ENCODE measurements at regions not wholly inside any gene's neighbourhood (a gene's known extent, or its start where the extent isn't known, plus 50 kb on each side); places are given as distances from the start of the nearest gene placed in this dataset.
A peak's percentile ranks its signal among the peaks of the same experiment; 100 is the strongest.

- Histone ChIP-seq H3K4me1 (replicated peaks in 1 of 2) (peaks cover 3 to 19% of the 10 kb centered on the region in 2 donors), H3K4me3 (no peak overlapping the region), H3K27ac (no peak overlapping the region)
- ATAC-seq (replicated peaks in 6 of 8): no peak
- WGBS, 10 experiments: 44 to 100% (median 78%) methylated on average over 1 to 9 of the region's 21 CpGs; no CpG with 5 or more reads in 3 of the 10 experiments
- in situ Hi-C loops (cut with MboI; ENCODE audit: low pct_unique_long_range_greater_than_20kb in 2 of 9, low sequenced_read_pairs in 9 of 9, unreplicated experiment in 9 of 9): no loop called here
Measured at GRCh38 chr6:21423106-21423854, 170.3 kb upstream of the SOX4 start.

- Histone ChIP-seq H3K4me1 (replicated peaks in 1 of 2) (no peaks in the 10 kb centered on the region), H3K4me3 (no peak overlapping the region), H3K27ac (no peak overlapping the region)
- ATAC-seq (replicated peaks in 6 of 8): peak in 1 of 8 experiments; percentile 27
- in situ Hi-C loops (cut with MboI; ENCODE audit: low pct_unique_long_range_greater_than_20kb in 2 of 9, low sequenced_read_pairs in 9 of 9, unreplicated experiment in 9 of 9): no loop called here
- WGBS, 10 experiments: 22 to 98% (median 83%) methylated on average over 3 to 8 of the region's 8 CpGs; no CpG with 5 or more reads in 1 of the 10 experiments
Measured at GRCh38 chr6:21426841-21427490, 166.6 kb upstream of the SOX4 start.

- 44 to 100% (median 88%) methylated on average over 1 to 2 of the region's 2 CpGs for WGBS, 10 experiments
- no peak overlapping the region for H3K4me3 ChIP-seq
- H3K4me1 ChIP-seq (replicated peaks in 1 of 2): no peaks in the 10 kb centered on the region
- in situ Hi-C loops (cut with MboI; ENCODE audit: low pct_unique_long_range_greater_than_20kb in 2 of 9, low sequenced_read_pairs in 9 of 9, unreplicated experiment in 9 of 9): no loop called here
- ATAC-seq (replicated peaks in 6 of 8): no peak
- no peak overlapping the region for H3K27ac ChIP-seq
Measured at GRCh38 chr6:21429291-21429690, 164.3 kb upstream of the SOX4 start.

GRCh38 chr6:21431526-21431925 is 162.0 kb upstream of the SOX4 start:
- no peak overlapping the region for H3K4me3 ChIP-seq
- no peak for ATAC-seq (replicated peaks in 6 of 8)
- in situ Hi-C loops (cut with MboI; ENCODE audit: low pct_unique_long_range_greater_than_20kb in 2 of 9, low sequenced_read_pairs in 9 of 9, unreplicated experiment in 9 of 9): no loop called here
- H3K4me1 ChIP-seq (replicated peaks in 1 of 2): no peaks in the 10 kb centered on the region
- WGBS, 10 experiments: 8 to 100% (median 94%) methylated on average over 1 to 4 of the region's 4 CpGs; no CpG with 5 or more reads in 2 of the 10 experiments
- no peak overlapping the region for H3K27ac ChIP-seq

- no peak overlapping the region for H3K27ac ChIP-seq
- H3K4me3 ChIP-seq: no peak overlapping the region
- in situ Hi-C loops (cut with MboI; ENCODE audit: low pct_unique_long_range_greater_than_20kb in 2 of 9, low sequenced_read_pairs in 9 of 9, unreplicated experiment in 9 of 9): no loop called here
- H3K4me1 ChIP-seq (replicated peaks in 1 of 2): no peaks in the 10 kb centered on the region
- 43 to 89% (median 86%) methylated on average over 1 of the region's 1 CpG; no CpG with 5 or more reads in 7 of the 10 experiments for WGBS, 10 experiments
- no peak for ATAC-seq (replicated peaks in 6 of 8)
Measured at GRCh38 chr6:21436625-21437024, 156.9 kb upstream of the SOX4 start.

GRCh38 chr6:21437581-21437980 is 156.0 kb upstream of the SOX4 start:
- no peak overlapping the region for H3K27ac ChIP-seq
- peak in 1 of 8 experiments; percentile 30 for ATAC-seq (replicated peaks in 6 of 8)
- WGBS, 10 experiments: 20 to 100% (median 95%) methylated on average over 1 to 2 of the region's 2 CpGs; no CpG with 5 or more reads in 1 of the 10 experiments
- in situ Hi-C loops (cut with MboI; ENCODE audit: low pct_unique_long_range_greater_than_20kb in 2 of 9, low sequenced_read_pairs in 9 of 9, unreplicated experiment in 9 of 9): no loop called here
- H3K4me1 ChIP-seq (replicated peaks in 1 of 2): no peaks in the 10 kb centered on the region
- H3K4me3 ChIP-seq: no peak overlapping the region

- peak in 1 of 8 experiments; percentile 62 for ATAC-seq (replicated peaks in 6 of 8)
- in situ Hi-C loops (cut with MboI; ENCODE audit: low pct_unique_long_range_greater_than_20kb in 2 of 9, low sequenced_read_pairs in 9 of 9, unreplicated experiment in 9 of 9): no loop called here
- WGBS, 10 experiments: 73 to 100% (median 88%) methylated on average over 1 to 8 of the region's 10 CpGs
- no peak overlapping the region for H3K27ac ChIP-seq
- no peak overlapping the region for H3K4me3 ChIP-seq
- H3K4me1 ChIP-seq (replicated peaks in 1 of 2): no peaks in the 10 kb centered on the region
Measured at GRCh38 chr6:21438237-21438985, 155.1 kb upstream of the SOX4 start.

GRCh38 chr6:21438986-21439352 is 154.6 kb upstream of the SOX4 start:
- H3K4me3 ChIP-seq: no peak overlapping the region
- 0 to 90% (median 46%) methylated on average over 1 to 2 of the region's 2 CpGs; no CpG with 5 or more reads in 2 of the 10 experiments for whole genome bisulfite sequencing, 10 experiments
- in situ Hi-C loops (cut with MboI; ENCODE audit: low pct_unique_long_range_greater_than_20kb in 2 of 9, low sequenced_read_pairs in 9 of 9, unreplicated experiment in 9 of 9): no loop called here
- no peak overlapping the region for H3K27ac ChIP-seq
- ATAC-seq (replicated peaks in 6 of 8): peak in 2 of 8 experiments; percentile 51 to 82
- no peaks in the 10 kb centered on the region for H3K4me1 ChIP-seq (replicated peaks in 1 of 2)

GRCh38 chr6:21441386-21441785 is 152.2 kb upstream of the SOX4 start:
- 33 to 100% (median 90%) methylated on average over 1 to 6 of the region's 6 CpGs for WGBS, 10 experiments
- no peak overlapping the region for H3K27ac ChIP-seq
- no peaks in the 10 kb centered on the region for H3K4me1 ChIP-seq (replicated peaks in 1 of 2)
- in situ Hi-C loops (cut with MboI; ENCODE audit: low pct_unique_long_range_greater_than_20kb in 2 of 9, low sequenced_read_pairs in 9 of 9, unreplicated experiment in 9 of 9): no loop called here
- peak in 1 of 8 experiments; percentile 19 for ATAC-seq (replicated peaks in 6 of 8)
- H3K4me3 ChIP-seq: no peak overlapping the region

GRCh38 chr6:21442874-21443273 is 150.7 kb upstream of the SOX4 start:
- H3K4me3 ChIP-seq: no peak overlapping the region
- no peak overlapping the region for H3K27ac ChIP-seq
- no peaks in the 10 kb centered on the region for H3K4me1 ChIP-seq (replicated peaks in 1 of 2)
- WGBS, 10 experiments: 58 to 100% (median 82%) methylated on average over 1 of the region's 1 CpG; no CpG with 5 or more reads in 3 of the 10 experiments
- ATAC-seq (replicated peaks in 6 of 8): no peak
- in situ Hi-C loops (cut with MboI; ENCODE audit: low pct_unique_long_range_greater_than_20kb in 2 of 9, low sequenced_read_pairs in 9 of 9, unreplicated experiment in 9 of 9): no loop called here

GRCh38 chr6:21444711-21445260 is 148.8 kb upstream of the SOX4 start:
- Histone ChIP-seq H3K27ac (no peak overlapping the region), H3K4me3 (no peak overlapping the region), H3K4me1 (replicated peaks in 1 of 2) (peaks cover 0 to 3% of the 10 kb centered on the region in 2 donors)
- in situ Hi-C loops (cut with MboI; ENCODE audit: low pct_unique_long_range_greater_than_20kb in 2 of 9, low sequenced_read_pairs in 9 of 9, unreplicated experiment in 9 of 9): no loop called here
- ATAC-seq (replicated peaks in 6 of 8): peak in 1 of 8 experiments; percentile 22
- 17 to 98% (median 91%) methylated on average over 1 to 9 of the region's 10 CpGs; no CpG with 5 or more reads in 1 of the 10 experiments for WGBS, 10 experiments

- H3K27ac ChIP-seq: no peak overlapping the region
- 0 to 100% (median 83%) methylated on average over 1 to 2 of the region's 5 CpGs; no CpG with 5 or more reads in 3 of the 10 experiments for WGBS, 10 experiments
- ATAC-seq (replicated peaks in 6 of 8): no peak
- H3K4me3 ChIP-seq: no peak overlapping the region
- in situ Hi-C loops (cut with MboI; ENCODE audit: low pct_unique_long_range_greater_than_20kb in 2 of 9, low sequenced_read_pairs in 9 of 9, unreplicated experiment in 9 of 9): no loop called here
- peaks cover 0 to 3% of the 10 kb centered on the region in 2 donors for H3K4me1 ChIP-seq (replicated peaks in 1 of 2)
Measured at GRCh38 chr6:21447987-21448386, 145.6 kb upstream of the SOX4 start.
